Keratinocyte (primary cell): ENCODE measurements at regions not wholly inside any gene's neighbourhood (a gene's known extent, or its start where the extent isn't known, plus 50 kb on each side); places are given as distances from the start of the nearest gene placed in this dataset.
"Not testable (repeated sequence)": the region's sequence is repeated elsewhere in the genome, so short reads cannot be mapped to it uniquely, and the experiment has no call there.

Experiments
- DNase-seq: peaks from one replicate; pipeline ENCODE4 v3.0.0-alpha.2; 2011; ENCODE audit warnings: low read depth, missing footprints, low spot score
- FAIRE-seq: peaks from 2 replicates; lab custom pipeline; 2011; peaks lifted over from hg19 to GRCh38; lab: Jason Lieb, UNC
- H2AFZ ChIP-seq: 2 replicates; pipeline ENCODE4 v1.6.0; 2012; ENCODE audit warnings: low read length, control low read depth, inconsistent platforms; ENCODE audit not compliant: control insufficient read depth
- H3K27ac ChIP-seq: 2 replicates; pipeline ENCODE4 v1.5.1; 2011; ENCODE audit warnings: low read length; ENCODE audit not compliant: control insufficient read depth, insufficient read depth
- H3K27me3 ChIP-seq: 3 replicates; pipeline ENCODE4 v1.6.0; 2011; ENCODE audit warnings: low read length; ENCODE audit not compliant: control insufficient read depth, insufficient read depth; ENCODE audit errors: extremely low read depth
- H3K36me3 ChIP-seq, 2 experiments: 2 replicates in 1 of 2; 3 replicates in 1 of 2; pipeline ENCODE4 v1.5.1; 2011; ENCODE audit warnings: low read length in 2 of 2, mild to moderate bottlenecking in 1 of 2; ENCODE audit not compliant: control insufficient read depth in 2 of 2, insufficient read depth in 2 of 2; ENCODE audit errors: extremely low read depth in 1 of 2
- H3K4me1 ChIP-seq: 3 replicates; pipeline ENCODE4 v1.5.1; 2011; ENCODE audit warnings: low read length; ENCODE audit not compliant: control insufficient read depth, insufficient read depth; ENCODE audit errors: extremely low read depth
- H3K4me2 ChIP-seq: 3 replicates; pipeline ENCODE4 v1.6.0; 2011; ENCODE audit warnings: low read depth, low read length; ENCODE audit not compliant: control insufficient read depth, insufficient read depth; ENCODE audit errors: extremely low read depth
- H3K4me3 ChIP-seq, 3 experiments: fragments of 200-600 bp in 1 of 3; sonication (generic) in 1 of 3; 2 replicates in 2 of 3; 3 replicates in 1 of 3; pipeline ENCODE4 v1.5.1; 2011 to 2016; ENCODE audit warnings: low read length in 3 of 3, mild to moderate bottlenecking in 3 of 3, control low read depth in 2 of 3, inconsistent platforms in 1 of 3, low read depth in 1 of 3, mixed read lengths in 1 of 3, mixed run types in 1 of 3, moderate library complexity in 1 of 3; ENCODE audit not compliant: control insufficient read depth in 2 of 3, insufficient read depth in 2 of 3; ENCODE audit errors: extremely low read depth in 1 of 3
- H3K79me2 ChIP-seq: 2 replicates; pipeline ENCODE4 v1.6.0; 2012; ENCODE audit warnings: low read length; ENCODE audit not compliant: control insufficient read depth, insufficient read depth
- H3K9ac ChIP-seq: 3 replicates; pipeline ENCODE4 v1.6.0; 2011; ENCODE audit warnings: low read length; ENCODE audit not compliant: control insufficient read depth, insufficient read depth; ENCODE audit errors: extremely low read depth
- H3K9me1 ChIP-seq: 3 replicates; pipeline ENCODE4 v1.6.0; 2011; ENCODE audit warnings: low read length; ENCODE audit not compliant: control insufficient read depth, insufficient read depth; ENCODE audit errors: extremely low read depth
- H3K9me3 ChIP-seq: 2 replicates; pipeline ENCODE4 v1.5.1; 2012; ENCODE audit warnings: low read depth, low read length; ENCODE audit not compliant: control insufficient read depth
- H4K20me1 ChIP-seq: 3 replicates; pipeline ENCODE4 v1.6.0; 2011; ENCODE audit warnings: low read length; ENCODE audit not compliant: control insufficient read depth, insufficient read depth; ENCODE audit errors: extremely low read depth
- EZH2 ChIP-seq: IDR thresholded peaks from one replicate; pipeline ENCODE4 v1.6.1; 2012; ENCODE audit warnings: inconsistent platforms, mild to moderate bottlenecking, low read length, moderate library complexity
- dilution Hi-C: fragments of 300-500 bp; cut with MboI; formaldehyde crosslinking; loops from one replicate; pipeline ENCODE4 v1.7.0; 2020; ENCODE audit warnings: low sequenced_read_pairs; ENCODE audit not compliant: extremely low pct_ligation_motif_present
- TF ChIP-seq, protein P1 (sequence below), 3 experiments: IDR thresholded peaks in 1 of 3; conservative IDR thresholded peaks in 1 of 3; optimal IDR thresholded peaks in 1 of 3; 2 replicates in 2 of 3; 3 replicates in 1 of 3; pipeline versions ENCODE3 to v1.5.1; 2011; ENCODE audit warnings: low read length in 3 of 3, mild to moderate bottlenecking in 3 of 3, moderate library complexity in 2 of 3, control low read depth in 1 of 3, inconsistent platforms in 1 of 3; ENCODE audit not compliant: insufficient read depth in 2 of 3; ENCODE audit errors: extremely low read depth in 1 of 3

DNA sequence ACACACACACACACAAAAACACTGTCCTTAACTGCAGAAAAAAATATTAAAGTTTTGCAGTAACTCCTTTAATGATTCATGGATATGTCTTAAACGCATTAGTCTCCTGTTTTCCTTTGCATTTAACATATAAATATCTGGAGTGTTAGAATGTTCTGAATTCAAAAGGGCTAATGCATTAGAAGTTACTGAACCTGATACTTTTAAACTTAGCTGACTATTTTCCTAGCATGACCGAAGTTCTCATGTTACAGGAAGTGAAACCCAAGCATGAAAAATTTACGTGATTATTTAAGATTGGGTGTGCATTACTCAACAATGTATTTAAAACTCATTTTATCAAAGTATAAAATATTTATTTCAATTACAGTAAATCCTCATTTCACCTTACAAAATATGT, 791.2 kb downstream of the FLRT2 start:
- DNase-seq (no peak), FAIRE-seq (no peak)
- Histone ChIP-seq H3K27ac (no peak overlapping the region), H3K4me2 (no peak overlapping the region), H2AFZ (no peak overlapping the region), H3K9me3 (no peaks in the 10 kb centered on the region), H3K79me2 (no peaks in the 10 kb centered on the region), H3K9ac (no peak overlapping the region), H3K4me3 (no peak overlapping the region), H3K36me3 (no peaks in the 10 kb centered on the region), H3K9me1 (no peaks in the 10 kb centered on the region), H3K4me1 (no peaks in the 10 kb centered on the region), H4K20me1 (no peaks in the 10 kb centered on the region), H3K27me3 (no peaks in the 10 kb centered on the region)
- TF ChIP-seq, protein P1, sequence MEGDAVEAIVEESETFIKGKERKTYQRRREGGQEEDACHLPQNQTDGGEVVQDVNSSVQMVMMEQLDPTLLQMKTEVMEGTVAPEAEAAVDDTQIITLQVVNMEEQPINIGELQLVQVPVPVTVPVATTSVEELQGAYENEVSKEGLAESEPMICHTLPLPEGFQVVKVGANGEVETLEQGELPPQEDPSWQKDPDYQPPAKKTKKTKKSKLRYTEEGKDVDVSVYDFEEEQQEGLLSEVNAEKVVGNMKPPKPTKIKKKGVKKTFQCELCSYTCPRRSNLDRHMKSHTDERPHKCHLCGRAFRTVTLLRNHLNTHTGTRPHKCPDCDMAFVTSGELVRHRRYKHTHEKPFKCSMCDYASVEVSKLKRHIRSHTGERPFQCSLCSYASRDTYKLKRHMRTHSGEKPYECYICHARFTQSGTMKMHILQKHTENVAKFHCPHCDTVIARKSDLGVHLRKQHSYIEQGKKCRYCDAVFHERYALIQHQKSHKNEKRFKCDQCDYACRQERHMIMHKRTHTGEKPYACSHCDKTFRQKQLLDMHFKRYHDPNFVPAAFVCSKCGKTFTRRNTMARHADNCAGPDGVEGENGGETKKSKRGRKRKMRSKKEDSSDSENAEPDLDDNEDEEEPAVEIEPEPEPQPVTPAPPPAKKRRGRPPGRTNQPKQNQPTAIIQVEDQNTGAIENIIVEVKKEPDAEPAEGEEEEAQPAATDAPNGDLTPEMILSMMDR (optimal IDR thresholded peaks at IDR 0.05 in 1 of 3, IDR thresholded peaks at IDR 0.05 in 1 of 3, conservative IDR thresholded peaks at IDR 0.05 in 1 of 3; ENCODE audit: extremely low read depth in 1 of 3, insufficient read depth in 2 of 3, low read length in 3 of 3), result no peak
- no peak for TF ChIP-seq EZH2
- dilution Hi-C loops, result no loop called here

DNA sequence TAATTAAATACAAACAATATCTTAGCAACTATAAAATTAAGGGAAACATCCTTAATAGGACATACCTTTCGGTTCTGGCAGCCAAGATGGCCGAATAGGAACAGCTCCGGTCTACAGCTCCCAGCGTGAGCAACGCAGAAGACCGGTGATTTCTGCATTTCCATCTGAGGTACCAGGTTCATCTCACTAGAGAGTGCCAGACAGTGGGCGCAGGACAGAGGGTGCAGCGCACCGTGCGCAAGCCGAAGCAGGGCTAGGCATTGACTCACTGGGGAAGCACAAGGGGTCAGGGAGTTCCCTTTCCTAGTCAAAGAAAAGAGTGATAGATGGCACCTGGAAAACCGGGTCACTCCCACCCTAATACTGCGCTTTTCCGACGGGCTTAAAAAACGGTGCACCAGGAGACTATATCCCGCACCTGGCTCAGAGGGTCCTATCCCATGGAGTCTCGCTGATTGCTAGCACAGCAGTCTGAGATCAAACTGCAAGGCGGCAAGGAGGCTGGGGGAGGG, 782.3 kb downstream of the FLRT2 start:
- H3K9me1 ChIP-seq, FAIRE-seq, dilution Hi-C loops: not testable (repeated sequence)

DNA sequence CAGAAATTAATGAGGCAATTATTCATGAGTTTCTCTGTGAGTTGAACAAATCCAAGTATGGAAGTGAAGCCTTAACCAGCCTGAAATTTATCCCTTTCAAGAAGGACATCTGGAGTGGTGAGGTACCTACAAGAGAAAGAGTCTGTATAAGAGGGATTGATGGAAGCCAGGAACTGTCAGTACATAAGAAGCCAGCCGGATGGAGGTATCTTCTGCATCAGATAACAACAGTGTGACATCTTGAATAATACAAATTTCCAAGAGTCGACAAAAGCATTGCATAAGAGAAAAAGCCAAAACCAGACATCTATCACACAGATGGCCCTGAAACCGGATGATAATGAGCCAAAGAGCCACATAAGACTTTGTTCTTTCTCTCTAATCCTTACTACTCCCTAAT, 781.2 kb downstream of the FLRT2 start:
- Histone ChIP-seq H3K9me1 (no peaks in the 10 kb centered on the region), H3K79me2 (no peaks in the 10 kb centered on the region), H3K27me3 (no peaks in the 10 kb centered on the region), H3K27ac (no peak overlapping the region), H3K36me3 (no peaks in the 10 kb centered on the region), H3K9me3 (peaks cover 2% of the 10 kb centered on the region), H4K20me1 (no peaks in the 10 kb centered on the region), H3K4me2 (no peak overlapping the region), H3K4me3 (no peak overlapping the region), H3K9ac (no peak overlapping the region), H2AFZ (no peak overlapping the region), H3K4me1 (no peaks in the 10 kb centered on the region)
- DNase-seq (no peak), FAIRE-seq (no peak)
- no peak for TF ChIP-seq EZH2
- TF ChIP-seq, protein P1 (optimal IDR thresholded peaks at IDR 0.05 in 1 of 3, IDR thresholded peaks at IDR 0.05 in 1 of 3, conservative IDR thresholded peaks at IDR 0.05 in 1 of 3; ENCODE audit: extremely low read depth in 1 of 3, insufficient read depth in 2 of 3, low read length in 3 of 3), result no peak
- dilution Hi-C loops, result no loop called here

More for the DNA sequence above, 782.3 kb downstream of the FLRT2 start:
- not testable (repeated sequence) for DNase-seq, H4K20me1 ChIP-seq, H3K4me2 ChIP-seq, H3K9me3 ChIP-seq, H3K4me1 ChIP-seq, H3K9ac ChIP-seq, H3K27ac ChIP-seq, H3K4me3 ChIP-seq, H2AFZ ChIP-seq, H3K27me3 ChIP-seq, H3K36me3 ChIP-seq, H3K79me2 ChIP-seq
